GM15510 (cell line): ENCODE measurements at regions not wholly inside any gene's neighbourhood (a gene's known extent, or its start where the extent isn't known, plus 50 kb on each side); places are given as distances from the start of the nearest gene placed in this dataset.

Experiments used
- POLR2A ChIP-seq: IDR thresholded peaks from 3 replicates; pipeline ENCODE4 v1.6.1; 2011; ENCODE audit warnings: borderline replicate concordance; ENCODE audit not compliant: insufficient read length; ENCODE audit errors: extremely low read depth

- TF ChIP-seq POLR2A = no peak
These were observed 374.3 kb downstream of the RPS24 start for GRCh38 chr10:78407966-78408365.

- no peak for TF ChIP-seq POLR2A
These were observed 375.2 kb downstream of the RPS24 start for GRCh38 chr10:78408671-78409472.

DNA sequence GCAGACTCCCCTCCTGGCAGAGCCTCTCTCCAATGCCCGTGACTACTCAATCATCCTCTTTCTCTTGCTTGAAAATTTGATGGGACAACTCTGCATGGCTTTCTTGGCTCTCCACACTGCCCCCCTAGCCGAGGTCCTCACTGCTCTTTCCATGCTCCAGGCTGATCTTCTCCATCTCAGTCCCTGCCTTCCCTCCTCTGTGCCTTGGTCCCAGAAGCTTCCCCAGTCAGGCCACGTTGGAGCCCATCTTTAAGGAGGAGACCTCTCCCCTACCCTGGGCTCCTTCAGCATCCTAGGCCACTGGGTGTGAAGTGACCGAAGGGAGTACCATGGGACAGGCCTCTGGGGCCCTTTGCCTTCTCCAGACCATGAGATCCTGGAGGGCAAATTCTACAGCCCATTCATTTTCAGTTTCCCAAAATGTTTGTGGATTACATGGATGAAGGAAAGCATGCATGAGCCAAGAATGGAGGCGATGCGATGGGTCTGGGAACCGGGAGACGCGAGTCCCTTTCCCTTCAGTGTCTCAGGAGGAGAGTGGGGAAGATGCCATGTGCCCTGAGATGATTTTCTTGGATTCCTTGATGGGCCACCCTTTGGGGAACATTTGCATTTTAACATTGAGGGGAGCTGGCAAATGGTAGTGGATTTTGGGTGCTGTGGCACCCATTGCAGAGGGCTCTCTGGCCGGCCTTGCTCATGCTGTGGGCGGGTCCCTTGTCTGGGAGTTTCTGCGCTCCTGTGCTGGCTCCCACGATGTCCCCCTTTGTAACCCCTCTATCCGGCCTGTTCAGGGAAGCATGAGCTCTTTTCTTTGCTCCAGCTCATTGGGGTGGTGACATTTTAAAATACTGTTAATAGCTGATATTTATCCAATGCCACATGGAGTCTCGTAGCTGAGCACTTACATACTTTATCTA, 376.6 kb downstream of the RPS24 start:
- TF ChIP-seq POLR2A = no peak

GRCh38 chr10:78411716-78412115, 378.1 kb downstream of the RPS24 start:
- TF ChIP-seq POLR2A = no peak

- no peak for TF ChIP-seq POLR2A
These were observed 378.9 kb downstream of the RPS24 start for GRCh38 chr10:78412605-78413004.

DNA sequence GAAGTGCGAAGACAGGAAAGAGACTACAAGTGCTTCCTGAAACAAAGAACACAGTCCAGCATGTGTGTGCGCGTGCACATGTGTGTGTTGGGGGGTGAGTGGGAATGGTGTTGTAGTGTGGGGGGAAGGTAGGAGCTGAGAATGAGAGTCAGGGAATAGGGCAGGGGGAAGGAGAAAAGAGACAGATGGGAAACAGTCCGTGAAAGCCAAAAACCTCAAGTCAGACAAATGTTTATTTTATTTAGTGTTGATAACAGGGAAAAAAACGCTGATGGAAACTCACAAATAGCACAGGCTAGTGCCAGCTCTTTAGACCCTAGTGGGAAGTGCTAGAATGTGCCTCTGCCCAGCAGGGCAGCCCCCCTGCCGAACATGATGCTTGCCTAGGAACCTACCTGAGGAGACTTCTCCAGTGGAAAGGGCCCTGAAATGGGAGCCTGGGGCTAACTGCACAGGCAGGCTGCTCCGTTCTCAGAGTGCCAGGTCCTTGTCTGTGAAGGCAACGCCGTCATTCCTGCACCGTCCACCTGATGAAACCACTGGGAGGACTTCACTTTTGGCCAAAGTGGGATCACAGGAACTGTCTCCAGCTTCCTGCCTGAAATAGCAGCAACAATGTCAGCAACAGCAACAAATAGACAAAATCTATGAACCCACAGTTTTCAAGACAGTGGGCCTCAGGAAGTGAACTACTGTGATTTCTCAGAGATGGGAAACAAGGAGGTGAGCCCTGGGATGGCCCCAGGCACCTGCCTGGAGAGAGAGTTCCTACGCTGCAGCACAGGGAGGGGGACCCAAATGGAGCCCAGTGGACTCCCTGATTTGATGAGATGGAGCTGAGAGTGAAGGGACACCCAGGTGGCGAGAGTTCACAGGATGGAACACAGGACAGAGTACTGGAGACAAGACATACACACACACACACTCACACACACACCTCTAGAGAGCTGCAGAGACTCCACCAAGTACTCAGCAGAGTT, 379.7 kb downstream of the RPS24 start:
- no peak for TF ChIP-seq POLR2A

DNA sequence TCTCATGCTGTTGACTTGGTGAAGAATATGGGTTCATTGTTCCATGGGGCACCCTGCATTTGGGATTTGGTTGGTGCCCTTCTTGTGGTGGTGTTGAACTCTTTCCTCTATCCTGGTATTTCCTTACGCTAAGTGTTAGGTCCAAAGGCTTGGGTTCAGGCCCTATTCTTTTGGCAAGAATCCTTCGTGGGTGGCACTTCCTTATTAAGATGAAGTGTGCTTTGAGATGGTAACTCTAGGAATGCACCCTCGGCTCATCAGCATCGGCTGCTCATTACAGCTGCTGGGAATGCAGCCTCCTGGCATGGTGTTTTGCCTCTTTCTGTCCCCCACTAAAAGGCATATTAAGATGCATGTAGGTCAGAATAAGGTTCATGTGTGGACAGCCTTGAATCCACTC, 380.7 kb downstream of the RPS24 start:
- TF ChIP-seq POLR2A = no peak

DNA sequence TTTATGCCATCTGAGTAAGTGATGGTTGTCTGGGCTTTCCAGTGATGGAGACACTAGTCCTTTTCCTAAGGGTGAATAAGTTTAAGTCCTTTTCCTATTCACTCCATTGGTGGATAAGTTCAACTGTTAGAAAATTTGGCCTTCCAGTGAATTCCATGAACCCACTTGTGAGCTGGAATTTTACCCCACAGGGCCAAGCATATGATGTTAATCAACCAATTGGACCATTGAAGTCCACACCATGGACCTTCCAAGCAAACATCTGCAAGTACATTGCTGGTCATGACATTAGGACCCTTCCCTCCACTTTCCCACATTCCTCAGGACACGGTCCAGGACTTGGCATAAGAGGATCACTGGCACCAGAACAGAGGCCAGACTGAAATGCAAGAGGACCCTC, 381.4 kb downstream of the RPS24 start:
- TF ChIP-seq POLR2A = no peak

DNA sequence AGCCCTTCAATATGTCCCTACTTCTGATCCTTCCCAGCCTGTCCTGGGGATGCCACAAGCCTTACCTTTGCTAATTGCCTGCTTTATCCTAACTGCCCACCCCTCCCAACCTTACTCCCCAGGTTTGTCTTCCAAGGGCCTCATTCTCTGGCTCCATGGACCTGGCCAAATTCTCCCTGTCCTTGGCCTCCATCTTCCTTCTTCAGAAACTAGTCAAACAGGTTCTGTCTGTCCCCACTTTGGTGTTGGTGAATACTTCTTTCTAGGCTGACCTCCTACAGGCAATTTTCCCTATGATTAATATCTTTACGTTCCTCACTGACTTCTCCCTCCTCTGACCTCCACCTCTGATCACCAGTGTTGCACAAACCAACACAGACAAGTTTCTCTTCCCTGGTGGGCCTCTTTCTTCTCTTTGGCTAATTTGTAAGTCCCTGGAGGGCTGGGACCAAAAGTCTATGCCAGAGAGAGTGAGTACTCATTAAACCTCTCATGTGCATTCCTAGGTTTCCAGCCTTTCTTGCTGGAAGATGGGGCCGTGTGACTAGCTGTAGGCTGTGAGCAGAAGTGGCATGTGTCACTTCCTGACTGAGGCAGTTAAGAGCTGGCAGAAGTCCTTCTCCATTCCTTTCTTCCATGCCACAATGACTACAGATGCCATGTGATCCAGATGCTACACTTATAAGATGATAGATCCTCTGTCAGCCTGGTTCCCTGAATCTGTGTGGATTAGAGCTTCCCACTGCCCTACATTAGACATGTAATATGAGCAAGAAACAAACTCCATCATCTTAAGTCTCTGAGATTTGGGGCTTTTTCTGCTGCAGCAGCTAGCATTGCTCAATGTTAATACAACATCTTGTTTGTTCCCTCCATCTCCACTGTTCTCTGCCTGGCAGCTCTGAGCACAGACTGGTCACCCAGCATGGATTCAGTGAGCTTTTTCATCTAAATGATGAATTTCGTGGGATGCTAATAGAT, 382.7 kb downstream of the RPS24 start:
- TF ChIP-seq POLR2A = no peak

DNA sequence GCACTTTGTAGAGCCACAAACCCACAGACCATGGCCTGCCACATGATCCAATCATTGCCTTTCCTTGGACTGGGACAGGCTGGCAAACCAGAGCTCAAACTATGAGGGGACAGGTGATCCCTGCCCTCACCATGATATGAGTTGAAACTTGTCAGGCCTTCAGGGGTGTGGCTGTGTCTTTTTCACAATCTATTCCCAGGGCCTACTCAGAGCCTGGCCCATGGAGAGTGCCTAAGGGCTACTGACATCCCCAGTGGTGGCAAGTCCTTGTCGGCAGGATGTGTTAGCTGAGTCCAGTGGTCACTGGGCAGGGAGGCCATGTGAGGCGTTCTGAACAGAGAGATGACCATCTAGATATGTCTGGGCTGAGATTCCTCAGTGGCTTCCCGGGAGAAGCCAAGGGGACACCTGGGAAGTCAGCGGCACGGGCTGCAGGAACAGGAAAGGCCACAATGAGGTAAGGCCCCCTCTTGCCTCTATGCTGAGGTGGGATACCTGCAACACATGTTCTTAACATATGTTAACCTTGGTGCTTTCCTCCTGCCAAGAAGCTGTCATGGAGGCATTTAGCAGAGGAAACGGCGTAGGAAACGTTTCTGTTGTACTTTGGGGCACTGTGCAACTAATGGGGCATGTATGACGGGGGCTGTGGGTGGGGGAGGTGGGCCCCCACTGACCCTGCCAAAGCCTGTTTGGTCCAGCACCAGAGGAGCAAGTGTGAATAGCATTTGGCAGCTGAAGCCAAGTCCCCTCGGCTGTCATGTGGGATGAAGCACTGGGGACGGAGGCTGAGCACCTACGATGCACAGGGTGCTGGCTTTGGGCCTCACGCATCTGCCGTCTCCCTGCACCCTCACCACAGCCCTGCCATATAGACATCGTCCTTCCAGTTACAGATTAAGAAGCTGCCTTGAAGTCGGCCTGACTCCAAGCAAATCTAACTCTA, 384.0 kb downstream of the RPS24 start:
- no peak for TF ChIP-seq POLR2A

- no peak for TF ChIP-seq POLR2A
These were observed 386.0 kb downstream of the RPS24 start for GRCh38 chr10:78419481-78420265.
